Testis (tissue), 2 donors: ENCODE measurements at regions not wholly inside any gene's neighbourhood (a gene's known extent, or its start where the extent isn't known, plus 50 kb on each side); places are given as distances from the start of the nearest gene placed in this dataset.

ENCODE experiments used
- DNase-seq: peaks from one replicate; pipeline ENCODE4 v3.0.0-alpha.2; 2019
- H3K27ac ChIP-seq, 2 donors: fragments of 200-600 bp; sonication (generic); one replicate each; pipeline ENCODE4 v1.5.1; 2019
- H3K27me3 ChIP-seq: fragments of 200-600 bp; sonication (generic); one replicate; pipeline ENCODE4 v1.5.1; 2019
- H3K36me3 ChIP-seq: fragments of 200-600 bp; sonication (generic); one replicate; pipeline ENCODE4 v1.5.1; 2017; ENCODE audit warnings: low read depth; ENCODE audit errors: missing control alignments
- H3K4me1 ChIP-seq: fragments of 200-600 bp; sonication (generic); one replicate; pipeline ENCODE4 v1.5.1; 2019
- H3K4me3 ChIP-seq, 2 donors: fragments of 200-600 bp; sonication (generic); one replicate each; pipeline ENCODE4 v1.5.1; 2017 to 2019
- H3K9me3 ChIP-seq: fragments of 200-600 bp; sonication (generic); one replicate; pipeline ENCODE4 v1.5.1; 2017
- POLR2A ChIP-seq: fragments of 450-650 bp; IDR thresholded peaks from one replicate; pipeline ENCODE4 v1.6.1; 2017; ENCODE audit warnings: antibody characterized with exemption, mild to moderate bottlenecking, moderate library complexity
- WGBS, 2 donors: methylation state at CpG; one replicate each; pipeline ENCODE4 v1.1.5; 2018; 5-methylcytosine and 5-hydroxymethylcytosine counted together
- intact Hi-C: fragments of 100-400 bp; cut with DNase I; formaldehyde crosslinking; loops from one replicate; pipeline ENCODE4 v1.15.1; 2023; ENCODE audit warnings: low total_unique reads
- TF ChIP-seq, protein P1 (sequence below), 3 experiments: fragments of 450-650 bp in 2 of 3; fragments of 200-600 bp in 1 of 3; sonication (generic) in 1 of 3; IDR thresholded peaks; one replicate each; pipeline ENCODE4 v1.5.1; 2016 to 2019; ENCODE audit warnings: antibody characterized with exemption in 3 of 3, mild to moderate bottlenecking in 2 of 3, moderate library complexity in 1 of 3

DNA sequence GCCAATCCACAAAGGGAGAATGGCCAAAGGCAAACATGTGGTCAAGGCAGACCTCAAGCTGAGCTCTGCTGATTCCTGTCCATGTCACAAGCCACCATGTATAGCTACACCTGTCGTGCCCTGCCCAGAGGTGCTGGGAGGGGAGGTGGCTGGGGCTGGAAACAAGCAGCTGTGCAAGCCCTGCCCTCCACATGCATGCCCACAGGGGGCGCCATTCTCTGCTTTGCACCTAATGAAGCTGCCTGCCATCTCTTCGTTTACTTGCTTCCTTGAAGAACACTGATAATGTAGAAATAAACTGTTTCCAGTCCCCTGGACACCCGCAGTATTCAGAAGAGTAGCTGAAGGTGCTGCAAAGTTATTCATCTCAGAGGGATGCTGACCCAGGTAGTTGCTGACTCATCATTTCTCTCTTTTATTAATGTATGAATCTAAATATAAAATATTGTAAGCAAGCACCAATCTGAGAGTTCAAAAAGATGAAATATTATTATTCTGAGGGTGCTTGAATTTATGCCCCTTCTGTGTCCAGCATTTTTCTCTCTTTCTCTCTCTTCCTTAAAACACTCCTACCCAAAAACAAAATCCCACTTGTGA lies 278.6 kb downstream of the ADGRA3 start:
- 33 to 34% methylated on average over 4 of the region's 4 CpGs for WGBS, 2 donors
- no peaks in the 10 kb centered on the region for H3K27me3 ChIP-seq
- no peak for TF ChIP-seq POLR2A
- TF ChIP-seq, protein P1, sequence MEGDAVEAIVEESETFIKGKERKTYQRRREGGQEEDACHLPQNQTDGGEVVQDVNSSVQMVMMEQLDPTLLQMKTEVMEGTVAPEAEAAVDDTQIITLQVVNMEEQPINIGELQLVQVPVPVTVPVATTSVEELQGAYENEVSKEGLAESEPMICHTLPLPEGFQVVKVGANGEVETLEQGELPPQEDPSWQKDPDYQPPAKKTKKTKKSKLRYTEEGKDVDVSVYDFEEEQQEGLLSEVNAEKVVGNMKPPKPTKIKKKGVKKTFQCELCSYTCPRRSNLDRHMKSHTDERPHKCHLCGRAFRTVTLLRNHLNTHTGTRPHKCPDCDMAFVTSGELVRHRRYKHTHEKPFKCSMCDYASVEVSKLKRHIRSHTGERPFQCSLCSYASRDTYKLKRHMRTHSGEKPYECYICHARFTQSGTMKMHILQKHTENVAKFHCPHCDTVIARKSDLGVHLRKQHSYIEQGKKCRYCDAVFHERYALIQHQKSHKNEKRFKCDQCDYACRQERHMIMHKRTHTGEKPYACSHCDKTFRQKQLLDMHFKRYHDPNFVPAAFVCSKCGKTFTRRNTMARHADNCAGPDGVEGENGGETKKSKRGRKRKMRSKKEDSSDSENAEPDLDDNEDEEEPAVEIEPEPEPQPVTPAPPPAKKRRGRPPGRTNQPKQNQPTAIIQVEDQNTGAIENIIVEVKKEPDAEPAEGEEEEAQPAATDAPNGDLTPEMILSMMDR (IDR thresholded peaks at IDR 0.05), result peak; percentile 32 to 68 (median 50)
- H3K9me3 ChIP-seq, result no peaks in the 10 kb centered on the region
- no peak overlapping the region for H3K4me3 ChIP-seq
- H3K27ac ChIP-seq, result no peak overlapping the region
- intact Hi-C loops, result no loop called here
- no peaks in the 10 kb centered on the region for H3K4me1 ChIP-seq
- peak; percentile 84 for DNase-seq
- H3K36me3 ChIP-seq, result no peaks in the 10 kb centered on the region

DNA sequence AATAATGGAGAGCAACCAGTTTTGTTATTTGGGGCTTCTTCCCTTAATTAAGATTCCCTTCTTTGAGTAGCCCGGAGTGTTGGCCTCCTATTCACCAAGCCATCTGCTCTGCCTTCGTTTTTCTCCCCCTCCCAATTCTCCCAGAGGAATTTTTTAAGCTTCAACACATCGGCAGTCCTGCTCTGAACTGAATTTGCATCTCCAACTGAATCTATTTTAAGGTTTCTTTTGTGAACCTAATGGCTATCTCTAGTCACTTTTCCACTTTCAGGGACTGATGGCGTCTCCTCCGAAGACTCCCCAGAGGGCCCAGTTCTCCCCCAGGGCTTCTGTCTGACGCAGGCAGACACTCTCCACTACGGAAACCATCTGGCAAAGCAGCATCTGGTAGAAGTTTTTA lies 280.2 kb downstream of the ADGRA3 start:
- Histone ChIP-seq H3K27ac (no peak overlapping the region), H3K4me3 (no peak overlapping the region), H3K4me1 (no peaks in the 10 kb centered on the region), H3K36me3 (no peaks in the 10 kb centered on the region), H3K27me3 (no peaks in the 10 kb centered on the region), H3K9me3 (no peaks in the 10 kb centered on the region)
- WGBS, 2 donors, result 50 to 61% methylated on average over 7 of the region's 7 CpGs
- TF ChIP-seq, protein P1 (IDR thresholded peaks at IDR 0.05), result no peak
- TF ChIP-seq POLR2A, result no peak
- intact Hi-C loops, result no loop called here
- DNase-seq, result no peak

DNA sequence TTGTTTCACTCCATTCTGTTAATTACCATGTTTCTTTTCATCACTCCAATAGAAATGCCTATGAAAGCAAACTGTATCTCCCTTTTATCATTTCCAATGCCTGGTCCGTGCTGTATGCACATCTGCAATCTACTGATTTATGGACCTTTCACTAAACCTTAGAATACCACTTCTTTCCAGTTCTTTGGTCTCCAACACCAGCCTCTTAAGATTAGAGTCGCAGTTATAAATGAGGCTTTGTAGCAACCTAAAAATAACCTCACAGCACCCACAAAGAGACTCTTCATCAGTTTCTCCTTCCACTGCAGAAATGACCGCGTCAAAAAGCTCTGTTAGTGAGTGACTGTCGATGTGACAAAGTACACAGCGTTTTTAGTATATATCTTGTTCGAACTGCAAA lies 282.6 kb downstream of the ADGRA3 start:
- no peaks in the 10 kb centered on the region for H3K9me3 ChIP-seq
- no peak overlapping the region for H3K4me3 ChIP-seq
- intact Hi-C loops, result no loop called here
- WGBS, 2 donors, result 57 to 71% methylated on average over 7 of the region's 7 CpGs
- no peaks in the 10 kb centered on the region for H3K4me1 ChIP-seq
- no peaks in the 10 kb centered on the region for H3K27me3 ChIP-seq
- no peak for DNase-seq
- no peak overlapping the region for H3K27ac ChIP-seq
- H3K36me3 ChIP-seq, result no peaks in the 10 kb centered on the region
- no peak for TF ChIP-seq POLR2A
- TF ChIP-seq, protein P1 (IDR thresholded peaks at IDR 0.05), result no peak

DNA sequence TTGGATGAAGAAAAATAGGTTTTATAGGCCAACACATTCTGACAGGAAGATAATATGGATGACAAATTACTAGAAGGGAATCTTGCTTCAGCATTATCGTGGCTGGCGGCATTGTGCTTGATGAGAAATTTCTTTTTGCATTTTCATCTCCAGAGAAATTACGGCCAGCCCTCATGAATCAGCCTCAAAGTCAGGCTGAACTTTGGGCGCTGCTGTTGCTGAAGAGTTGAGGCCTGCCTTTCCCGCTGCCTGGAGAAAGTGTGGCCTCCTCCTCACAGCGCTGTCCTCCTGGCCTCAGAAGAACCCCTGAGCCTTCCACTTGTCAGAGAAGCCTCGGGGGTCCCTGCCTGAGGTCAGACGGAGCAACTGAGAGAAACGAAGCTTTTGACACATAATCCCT lies 272.4 kb upstream of the KCNIP4 start:
- Histone ChIP-seq H3K36me3 (no peaks in the 10 kb centered on the region), H3K27ac (no peak overlapping the region), H3K9me3 (no peaks in the 10 kb centered on the region), H3K4me3 (no peak overlapping the region), H3K4me1 (no peaks in the 10 kb centered on the region), H3K27me3 (no peaks in the 10 kb centered on the region)
- TF ChIP-seq POLR2A, result no peak
- TF ChIP-seq, protein P1 (IDR thresholded peaks at IDR 0.05), result no peak
- WGBS, 2 donors, result 66 to 73% methylated on average over 9 of the region's 9 CpGs
- intact Hi-C loops, result no loop called here
- DNase-seq, result no peak

DNA sequence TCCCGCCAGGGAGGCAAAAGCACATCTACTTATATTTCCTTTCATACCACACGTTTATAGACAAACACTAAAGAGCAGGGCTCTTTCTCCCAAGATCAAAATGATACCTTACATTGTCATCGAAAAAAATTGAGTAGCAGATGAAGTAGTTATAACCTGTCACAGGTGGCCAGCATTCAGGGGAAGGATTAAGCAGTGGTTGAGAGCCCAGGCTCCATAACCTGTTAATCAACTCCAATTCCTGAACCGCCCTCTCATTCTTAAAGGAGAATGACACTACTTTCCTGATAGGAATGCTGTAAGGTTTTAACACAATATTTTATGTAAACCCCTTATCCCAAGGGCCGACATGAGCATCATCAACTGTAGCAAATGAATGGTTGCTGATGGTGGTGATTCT lies 268.9 kb upstream of the KCNIP4 start:
- no peak for TF ChIP-seq POLR2A
- TF ChIP-seq, protein P1 (IDR thresholded peaks at IDR 0.05), result no peak
- H3K27ac ChIP-seq, result no peak overlapping the region
- H3K9me3 ChIP-seq, result no peaks in the 10 kb centered on the region
- H3K27me3 ChIP-seq, result no peaks in the 10 kb centered on the region
- intact Hi-C loops, result no loop called here
- WGBS, 2 donors, result 80 to 86% methylated on average over 5 of the region's 5 CpGs
- no peaks in the 10 kb centered on the region for H3K4me1 ChIP-seq
- no peaks in the 10 kb centered on the region for H3K36me3 ChIP-seq
- no peak for DNase-seq
- H3K4me3 ChIP-seq, result no peak overlapping the region
